Ascending aorta (tissue), 2 donors: ENCODE measurements at regions not wholly inside any gene's neighbourhood (a gene's known extent, or its start where the extent isn't known, plus 50 kb on each side); places are given as distances from the start of the nearest gene placed in this dataset.

ENCODE experiments used
- DNase-seq, 2 donors: peaks; one replicate each; pipeline ENCODE4 v3.0.0-alpha.2; 2019; ENCODE audit warnings: low spot score in 2 of 2
- H3K27ac ChIP-seq, 2 donors: fragments of 200-600 bp; sonication (generic); one replicate each; pipeline ENCODE4 v1.5.1; 2016 to 2017; ENCODE audit warnings: mild to moderate bottlenecking in 1 of 2
- H3K27me3 ChIP-seq: fragments of 200-600 bp; sonication (generic); one replicate; pipeline ENCODE4 v1.5.1; 2017
- H3K36me3 ChIP-seq, 2 donors: fragments of 200-600 bp; sonication (generic); one replicate each; pipeline ENCODE4 v1.5.1; 2016
- H3K4me1 ChIP-seq, 2 donors: fragments of 200-600 bp; sonication (generic); one replicate each; pipeline ENCODE4 v1.5.1; 2016 to 2017; ENCODE audit warnings: mild to moderate bottlenecking in 1 of 2
- H3K4me3 ChIP-seq, 2 donors: fragments of 200-600 bp; sonication (generic); one replicate each; pipeline ENCODE4 v1.5.1; 2016 to 2017; ENCODE audit warnings: mild to moderate bottlenecking in 1 of 2
- H3K9me3 ChIP-seq, 2 donors: fragments of 200-600 bp; sonication (generic); one replicate each; pipeline ENCODE4 v1.5.1; 2016
- CTCF ChIP-seq, 3 experiments: fragments of 200-600 bp in 2 of 3; fragments of 450-650 bp in 1 of 3; sonication (generic) in 2 of 3; IDR thresholded peaks; one replicate each; pipeline ENCODE4 v1.5.1; 2016 to 2019; ENCODE audit warnings: antibody characterized with exemption in 3 of 3, mild to moderate bottlenecking in 1 of 3, moderate library complexity in 1 of 3
- intact Hi-C: fragments of 100-400 bp; cut with DNase I; formaldehyde crosslinking; loops from one replicate; pipeline ENCODE4 v1.15.1; 2023

GRCh38 chr2:12076810-12077209, 330.4 kb downstream of the LPIN1 start:
- intact Hi-C loops, result no loop called here

GRCh38 chr2:12080360-12080759, 333.9 kb downstream of the LPIN1 start:
- intact Hi-C loops, result no loop called here
- DNase-seq, result no peak
- no peak overlapping the region for H3K4me3 ChIP-seq
- TF ChIP-seq CTCF (IDR thresholded peaks at IDR 0.05), result no peak
- H3K36me3 ChIP-seq, result no peaks in the 10 kb centered on the region
- H3K27me3 ChIP-seq, result no peaks in the 10 kb centered on the region
- H3K9me3 ChIP-seq, result no peaks in the 10 kb centered on the region
- H3K27ac ChIP-seq, result no peak overlapping the region
- no peaks in the 10 kb centered on the region for H3K4me1 ChIP-seq

More at GRCh38 chr2:12076810-12077209, 330.4 kb downstream of the LPIN1 start:
- H3K9me3 ChIP-seq, result no peaks in the 10 kb centered on the region
- H3K27ac ChIP-seq, result no peak overlapping the region
- H3K4me3 ChIP-seq, result no peak overlapping the region
- H3K27me3 ChIP-seq, result no peaks in the 10 kb centered on the region
- no peaks in the 10 kb centered on the region for H3K36me3 ChIP-seq
- H3K4me1 ChIP-seq, result no peaks in the 10 kb centered on the region
- no peak for DNase-seq
- TF ChIP-seq CTCF (IDR thresholded peaks at IDR 0.05), result no peak

GRCh38 chr2:12081481-12082210, 335.2 kb downstream of the LPIN1 start:
- no peak for DNase-seq
- H3K4me1 ChIP-seq, result no peaks in the 10 kb centered on the region
- no peak overlapping the region for H3K27ac ChIP-seq
- TF ChIP-seq CTCF (IDR thresholded peaks at IDR 0.05), result no peak
- no peaks in the 10 kb centered on the region for H3K9me3 ChIP-seq
- intact Hi-C loops, result no loop called here
- no peak overlapping the region for H3K4me3 ChIP-seq
- no peaks in the 10 kb centered on the region for H3K27me3 ChIP-seq
- H3K36me3 ChIP-seq, result no peaks in the 10 kb centered on the region

DNA sequence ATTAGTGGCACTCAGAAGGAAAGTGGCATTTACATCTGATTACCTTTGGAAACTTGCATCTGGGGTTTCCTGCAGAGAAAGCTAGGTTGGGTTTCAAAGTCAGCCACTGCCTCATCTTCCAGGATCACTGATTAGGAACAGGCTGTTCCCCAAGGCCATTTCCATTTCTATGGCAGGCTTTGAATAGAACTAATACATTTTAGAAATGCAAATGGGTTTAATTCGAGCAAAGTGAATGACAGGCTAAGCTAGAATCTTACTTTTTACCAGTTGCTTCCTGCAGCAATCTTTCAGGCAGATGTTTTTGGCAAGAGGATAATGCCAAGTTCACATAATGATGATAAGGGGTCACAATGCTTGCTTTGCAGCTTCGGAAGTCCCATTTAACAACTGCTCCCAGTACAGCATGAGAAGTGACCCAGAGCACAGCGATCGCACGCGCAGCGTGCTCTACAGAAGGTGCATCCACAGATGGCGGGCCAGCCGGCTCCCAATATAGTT, 336.7 kb downstream of the LPIN1 start:
- no peak for TF ChIP-seq CTCF (IDR thresholded peaks at IDR 0.05)
- DNase-seq, result no peak
- H3K4me3 ChIP-seq, result no peak overlapping the region
- H3K27me3 ChIP-seq, result no peaks in the 10 kb centered on the region
- H3K36me3 ChIP-seq, result no peaks in the 10 kb centered on the region
- H3K9me3 ChIP-seq, result no peaks in the 10 kb centered on the region
- H3K4me1 ChIP-seq, result no peaks in the 10 kb centered on the region
- no peak overlapping the region for H3K27ac ChIP-seq
- intact Hi-C loops, result no loop called here

DNA sequence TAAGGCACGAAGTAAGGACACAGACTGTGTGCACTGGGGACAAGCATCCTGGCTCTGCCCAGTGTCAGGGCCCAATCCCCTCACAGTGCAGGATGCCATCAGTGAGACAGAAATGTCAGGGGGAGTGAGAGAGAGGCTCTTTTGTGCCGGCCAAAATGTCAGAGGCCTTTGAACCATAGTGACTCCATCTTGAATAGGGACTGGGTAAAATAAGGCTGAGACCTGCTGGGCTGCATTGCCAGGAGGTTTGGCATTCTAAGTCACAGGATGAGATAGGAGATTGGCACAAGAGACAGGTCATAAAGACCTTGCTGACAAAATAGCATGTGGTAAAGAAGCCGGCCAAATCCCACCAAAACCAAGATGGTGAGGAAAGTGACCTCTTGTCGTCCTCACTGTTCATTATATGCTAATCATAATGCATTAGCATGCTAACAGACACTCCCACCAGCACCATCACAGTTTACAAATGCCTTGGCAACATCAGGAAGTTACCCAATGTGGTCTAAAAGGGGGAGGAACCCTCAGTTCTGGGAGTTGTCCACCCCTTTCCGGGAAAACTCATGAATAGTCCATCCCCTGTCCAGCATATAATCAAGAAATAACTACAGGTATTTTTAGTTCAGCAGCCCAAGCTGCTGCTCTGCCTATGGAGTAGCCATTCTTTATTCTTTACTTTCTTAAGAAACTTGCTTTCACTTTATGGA, 337.4 kb downstream of the LPIN1 start:
- H3K36me3 ChIP-seq, result no peaks in the 10 kb centered on the region
- intact Hi-C loops, result no loop called here
- H3K4me3 ChIP-seq, result no peak overlapping the region
- no peaks in the 10 kb centered on the region for H3K27me3 ChIP-seq
- H3K9me3 ChIP-seq, result no peaks in the 10 kb centered on the region
- no peak for DNase-seq
- H3K27ac ChIP-seq, result no peak overlapping the region
- no peaks in the 10 kb centered on the region for H3K4me1 ChIP-seq
- TF ChIP-seq CTCF (IDR thresholded peaks at IDR 0.05), result no peak
